Keratinocyte (primary cell): ENCODE measurements at regions not wholly inside any gene's neighbourhood (a gene's known extent, or its start where the extent isn't known, plus 50 kb on each side); places are given as distances from the start of the nearest gene placed in this dataset.
A peak's percentile ranks its signal among the peaks of the same experiment; 100 is the strongest.

Experiments
- DNase-seq: peaks from one replicate; pipeline ENCODE4 v3.0.0-alpha.2; 2011; ENCODE audit warnings: low read depth, missing footprints, low spot score
- FAIRE-seq: peaks from 2 replicates; lab custom pipeline; 2011; peaks lifted over from hg19 to GRCh38; lab: Jason Lieb, UNC
- H2AFZ ChIP-seq: 2 replicates; pipeline ENCODE4 v1.6.0; 2012; ENCODE audit warnings: low read length, control low read depth, inconsistent platforms; ENCODE audit not compliant: control insufficient read depth
- H3K27ac ChIP-seq: 2 replicates; pipeline ENCODE4 v1.5.1; 2011; ENCODE audit warnings: low read length; ENCODE audit not compliant: control insufficient read depth, insufficient read depth
- H3K27me3 ChIP-seq: 3 replicates; pipeline ENCODE4 v1.6.0; 2011; ENCODE audit warnings: low read length; ENCODE audit not compliant: control insufficient read depth, insufficient read depth; ENCODE audit errors: extremely low read depth
- H3K36me3 ChIP-seq, 2 experiments: 2 replicates in 1 of 2; 3 replicates in 1 of 2; pipeline ENCODE4 v1.5.1; 2011; ENCODE audit warnings: low read length in 2 of 2, mild to moderate bottlenecking in 1 of 2; ENCODE audit not compliant: control insufficient read depth in 2 of 2, insufficient read depth in 2 of 2; ENCODE audit errors: extremely low read depth in 1 of 2
- H3K4me1 ChIP-seq: 3 replicates; pipeline ENCODE4 v1.5.1; 2011; ENCODE audit warnings: low read length; ENCODE audit not compliant: control insufficient read depth, insufficient read depth; ENCODE audit errors: extremely low read depth
- H3K4me2 ChIP-seq: 3 replicates; pipeline ENCODE4 v1.6.0; 2011; ENCODE audit warnings: low read depth, low read length; ENCODE audit not compliant: control insufficient read depth, insufficient read depth; ENCODE audit errors: extremely low read depth
- H3K4me3 ChIP-seq, 3 experiments: fragments of 200-600 bp in 1 of 3; sonication (generic) in 1 of 3; 2 replicates in 2 of 3; 3 replicates in 1 of 3; pipeline ENCODE4 v1.5.1; 2011 to 2016; ENCODE audit warnings: low read length in 3 of 3, mild to moderate bottlenecking in 3 of 3, control low read depth in 2 of 3, inconsistent platforms in 1 of 3, low read depth in 1 of 3, mixed read lengths in 1 of 3, mixed run types in 1 of 3, moderate library complexity in 1 of 3; ENCODE audit not compliant: control insufficient read depth in 2 of 3, insufficient read depth in 2 of 3; ENCODE audit errors: extremely low read depth in 1 of 3
- H3K79me2 ChIP-seq: 2 replicates; pipeline ENCODE4 v1.6.0; 2012; ENCODE audit warnings: low read length; ENCODE audit not compliant: control insufficient read depth, insufficient read depth
- H3K9ac ChIP-seq: 3 replicates; pipeline ENCODE4 v1.6.0; 2011; ENCODE audit warnings: low read length; ENCODE audit not compliant: control insufficient read depth, insufficient read depth; ENCODE audit errors: extremely low read depth
- H3K9me1 ChIP-seq: 3 replicates; pipeline ENCODE4 v1.6.0; 2011; ENCODE audit warnings: low read length; ENCODE audit not compliant: control insufficient read depth, insufficient read depth; ENCODE audit errors: extremely low read depth
- H3K9me3 ChIP-seq: 2 replicates; pipeline ENCODE4 v1.5.1; 2012; ENCODE audit warnings: low read depth, low read length; ENCODE audit not compliant: control insufficient read depth
- H4K20me1 ChIP-seq: 3 replicates; pipeline ENCODE4 v1.6.0; 2011; ENCODE audit warnings: low read length; ENCODE audit not compliant: control insufficient read depth, insufficient read depth; ENCODE audit errors: extremely low read depth
- EZH2 ChIP-seq: IDR thresholded peaks from one replicate; pipeline ENCODE4 v1.6.1; 2012; ENCODE audit warnings: inconsistent platforms, mild to moderate bottlenecking, low read length, moderate library complexity
- dilution Hi-C: fragments of 300-500 bp; cut with MboI; formaldehyde crosslinking; loops from one replicate; pipeline ENCODE4 v1.7.0; 2020; ENCODE audit warnings: low sequenced_read_pairs; ENCODE audit not compliant: extremely low pct_ligation_motif_present
- TF ChIP-seq, protein P1 (sequence below), 3 experiments: IDR thresholded peaks in 1 of 3; conservative IDR thresholded peaks in 1 of 3; optimal IDR thresholded peaks in 1 of 3; 2 replicates in 2 of 3; 3 replicates in 1 of 3; pipeline versions ENCODE3 to v1.5.1; 2011; ENCODE audit warnings: low read length in 3 of 3, mild to moderate bottlenecking in 3 of 3, moderate library complexity in 2 of 3, control low read depth in 1 of 3, inconsistent platforms in 1 of 3; ENCODE audit not compliant: insufficient read depth in 2 of 3; ENCODE audit errors: extremely low read depth in 1 of 3

DNA sequence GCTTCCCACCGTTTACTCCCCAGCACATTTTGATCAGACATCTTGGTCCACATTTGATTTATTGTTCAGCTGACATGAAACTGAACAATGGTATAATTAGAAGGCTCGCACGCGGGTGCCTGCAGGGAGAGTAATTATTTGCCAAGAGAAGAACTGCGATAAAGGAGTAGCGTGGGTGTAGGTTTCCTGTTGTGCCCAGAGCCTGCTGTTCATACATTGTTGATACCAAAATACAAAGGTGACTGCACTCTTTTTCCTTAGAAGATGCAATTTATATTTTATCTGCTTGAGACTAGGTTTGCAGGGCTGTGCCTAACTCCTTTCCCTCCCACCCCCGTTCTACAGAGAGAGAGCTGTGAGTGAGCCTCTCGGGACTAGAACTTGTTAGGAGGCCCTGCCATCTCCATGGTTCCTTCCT, 241.8 kb upstream of the MSX2 start:
- DNase-seq: no peak
- Histone ChIP-seq H3K36me3 (no peaks in the 10 kb centered on the region), H3K27ac (no peak overlapping the region), H3K79me2 (no peaks in the 10 kb centered on the region), H2AFZ (peak overlapping the region; percentile 22), H3K9ac (no peak overlapping the region), H3K27me3 (peaks cover 4% of the 10 kb centered on the region), H3K4me2 (no peak overlapping the region), H3K4me1 (no peaks in the 10 kb centered on the region), H3K4me3 (no peak overlapping the region), H4K20me1 (no peaks in the 10 kb centered on the region), H3K9me1 (no peaks in the 10 kb centered on the region), H3K9me3 (peaks cover 4% of the 10 kb centered on the region)
- dilution Hi-C loops: no loop called here
- TF ChIP-seq EZH2: no peak
- TF ChIP-seq, protein P1, sequence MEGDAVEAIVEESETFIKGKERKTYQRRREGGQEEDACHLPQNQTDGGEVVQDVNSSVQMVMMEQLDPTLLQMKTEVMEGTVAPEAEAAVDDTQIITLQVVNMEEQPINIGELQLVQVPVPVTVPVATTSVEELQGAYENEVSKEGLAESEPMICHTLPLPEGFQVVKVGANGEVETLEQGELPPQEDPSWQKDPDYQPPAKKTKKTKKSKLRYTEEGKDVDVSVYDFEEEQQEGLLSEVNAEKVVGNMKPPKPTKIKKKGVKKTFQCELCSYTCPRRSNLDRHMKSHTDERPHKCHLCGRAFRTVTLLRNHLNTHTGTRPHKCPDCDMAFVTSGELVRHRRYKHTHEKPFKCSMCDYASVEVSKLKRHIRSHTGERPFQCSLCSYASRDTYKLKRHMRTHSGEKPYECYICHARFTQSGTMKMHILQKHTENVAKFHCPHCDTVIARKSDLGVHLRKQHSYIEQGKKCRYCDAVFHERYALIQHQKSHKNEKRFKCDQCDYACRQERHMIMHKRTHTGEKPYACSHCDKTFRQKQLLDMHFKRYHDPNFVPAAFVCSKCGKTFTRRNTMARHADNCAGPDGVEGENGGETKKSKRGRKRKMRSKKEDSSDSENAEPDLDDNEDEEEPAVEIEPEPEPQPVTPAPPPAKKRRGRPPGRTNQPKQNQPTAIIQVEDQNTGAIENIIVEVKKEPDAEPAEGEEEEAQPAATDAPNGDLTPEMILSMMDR (optimal IDR thresholded peaks at IDR 0.05 in 1 of 3, IDR thresholded peaks at IDR 0.05 in 1 of 3, conservative IDR thresholded peaks at IDR 0.05 in 1 of 3; ENCODE audit: extremely low read depth in 1 of 3, insufficient read depth in 2 of 3, low read length in 3 of 3): no peak
- FAIRE-seq: no peak

DNA sequence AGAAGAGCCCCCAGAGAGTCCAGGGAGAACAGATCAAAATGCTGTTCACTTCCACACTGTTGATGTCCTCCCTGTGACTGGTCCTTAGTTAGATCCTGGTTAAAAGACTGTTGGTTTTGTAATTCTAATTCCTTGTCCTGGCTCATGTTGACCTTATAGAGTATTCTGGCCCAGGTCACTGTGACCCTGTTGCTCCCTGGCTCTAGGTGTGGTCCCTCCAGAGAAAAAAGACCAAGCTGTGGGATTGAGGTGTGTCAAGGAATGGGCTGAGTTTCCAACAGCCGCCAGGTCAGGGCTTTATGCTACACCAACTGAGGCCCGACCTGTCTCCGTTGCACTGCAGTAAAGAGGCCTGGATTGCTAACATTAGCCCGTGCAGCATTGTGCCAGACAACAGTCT, 241.0 kb upstream of the MSX2 start:
- no peak overlapping the region for H2AFZ ChIP-seq
- H3K9ac ChIP-seq: no peak overlapping the region
- H3K79me2 ChIP-seq: no peaks in the 10 kb centered on the region
- H3K36me3 ChIP-seq: no peaks in the 10 kb centered on the region
- no peaks in the 10 kb centered on the region for H4K20me1 ChIP-seq
- H3K4me3 ChIP-seq: no peak overlapping the region
- peaks cover 4% of the 10 kb centered on the region for H3K9me3 ChIP-seq
- DNase-seq (no peak), FAIRE-seq (no peak)
- dilution Hi-C loops: no loop called here
- H3K4me1 ChIP-seq: no peaks in the 10 kb centered on the region
- no peak overlapping the region for H3K4me2 ChIP-seq
- no peak overlapping the region for H3K27ac ChIP-seq
- H3K9me1 ChIP-seq: no peaks in the 10 kb centered on the region
- H3K27me3 ChIP-seq: peaks cover 4% of the 10 kb centered on the region
- TF ChIP-seq, protein P1 (optimal IDR thresholded peaks at IDR 0.05 in 1 of 3, IDR thresholded peaks at IDR 0.05 in 1 of 3, conservative IDR thresholded peaks at IDR 0.05 in 1 of 3; ENCODE audit: extremely low read depth in 1 of 3, insufficient read depth in 2 of 3, low read length in 3 of 3): no peak
- TF ChIP-seq EZH2: no peak
